WERI-Rb-1 (cell line): ENCODE measurements at regions not wholly inside any gene's neighbourhood (a gene's known extent, or its start where the extent isn't known, plus 50 kb on each side); places are given as distances from the start of the nearest gene placed in this dataset.

Experiments
- DNase-seq: peaks from one replicate; pipeline ENCODE4 v3.0.0-alpha.2; 2020
- H3K27ac ChIP-seq: fragments of 250-450 bp; sonication (Bioruptor Pico); 2 replicates; pipeline ENCODE4 v1.5.1; 2020; ENCODE audit warnings: mild to moderate bottlenecking, moderate library complexity
- H3K27me3 ChIP-seq: fragments of 250-450 bp; sonication (Bioruptor Pico); 2 replicates; pipeline ENCODE4 v1.5.1; 2021; ENCODE audit warnings: mild to moderate bottlenecking, low read depth, moderate library complexity; ENCODE audit not compliant: insufficient read depth, severe bottlenecking
- H3K36me3 ChIP-seq: fragments of 250-450 bp; sonication (Bioruptor Pico); 2 replicates; pipeline ENCODE4 v1.5.1; 2020; ENCODE audit warnings: mild to moderate bottlenecking, moderate library complexity
- H3K4me3 ChIP-seq: 2 replicates; pipeline ENCODE4 v1.5.1; 2011; ENCODE audit warnings: low read depth, mild to moderate bottlenecking, control low read depth, low read length
- H3K9me3 ChIP-seq: fragments of 250-450 bp; sonication (Bioruptor Pico); 2 replicates; pipeline ENCODE4 v1.5.1; 2021; ENCODE audit warnings: mild to moderate bottlenecking, moderate library complexity; ENCODE audit not compliant: severe bottlenecking
- TF ChIP-seq, protein P1 (sequence below): IDR thresholded peaks from 2 replicates; pipeline ENCODE4 v1.5.1; 2011; ENCODE audit warnings: low read depth, mild to moderate bottlenecking, control low read depth, inconsistent platforms, low read length

DNA sequence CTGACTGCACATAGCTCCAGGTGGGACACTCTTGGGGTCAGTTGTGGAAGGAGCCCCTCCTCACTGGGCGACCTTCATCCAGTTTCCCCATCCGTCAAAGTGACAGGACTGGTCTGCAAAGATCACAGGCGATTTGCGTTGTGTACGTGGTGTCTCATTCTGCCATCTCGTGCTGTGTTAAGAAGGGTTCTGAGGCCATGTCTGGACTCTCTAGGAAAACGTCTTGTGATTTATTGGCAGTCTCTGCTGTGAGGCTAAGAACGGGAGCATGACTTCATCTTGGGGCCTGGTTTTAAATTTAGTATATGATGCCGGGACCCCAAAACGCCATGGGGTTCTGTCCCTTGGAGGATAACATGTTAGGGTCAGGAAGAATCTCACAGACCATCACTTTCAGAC, 65.2 kb upstream of the CIBAR2 start:
- 0 out of 2 replicates have a peak overlapping the region, but pooled peaks have one; percentile 40 for H3K27ac ChIP-seq
- H3K4me3 ChIP-seq = no peak overlapping the region
- H3K27me3 ChIP-seq = no peaks in the 10 kb centered on the region
- no peak for DNase-seq
- peaks cover 21% of the 10 kb centered on the region for H3K36me3 ChIP-seq
- TF ChIP-seq, protein P1, sequence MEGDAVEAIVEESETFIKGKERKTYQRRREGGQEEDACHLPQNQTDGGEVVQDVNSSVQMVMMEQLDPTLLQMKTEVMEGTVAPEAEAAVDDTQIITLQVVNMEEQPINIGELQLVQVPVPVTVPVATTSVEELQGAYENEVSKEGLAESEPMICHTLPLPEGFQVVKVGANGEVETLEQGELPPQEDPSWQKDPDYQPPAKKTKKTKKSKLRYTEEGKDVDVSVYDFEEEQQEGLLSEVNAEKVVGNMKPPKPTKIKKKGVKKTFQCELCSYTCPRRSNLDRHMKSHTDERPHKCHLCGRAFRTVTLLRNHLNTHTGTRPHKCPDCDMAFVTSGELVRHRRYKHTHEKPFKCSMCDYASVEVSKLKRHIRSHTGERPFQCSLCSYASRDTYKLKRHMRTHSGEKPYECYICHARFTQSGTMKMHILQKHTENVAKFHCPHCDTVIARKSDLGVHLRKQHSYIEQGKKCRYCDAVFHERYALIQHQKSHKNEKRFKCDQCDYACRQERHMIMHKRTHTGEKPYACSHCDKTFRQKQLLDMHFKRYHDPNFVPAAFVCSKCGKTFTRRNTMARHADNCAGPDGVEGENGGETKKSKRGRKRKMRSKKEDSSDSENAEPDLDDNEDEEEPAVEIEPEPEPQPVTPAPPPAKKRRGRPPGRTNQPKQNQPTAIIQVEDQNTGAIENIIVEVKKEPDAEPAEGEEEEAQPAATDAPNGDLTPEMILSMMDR = no peak
- no peaks in the 10 kb centered on the region for H3K9me3 ChIP-seq

DNA sequence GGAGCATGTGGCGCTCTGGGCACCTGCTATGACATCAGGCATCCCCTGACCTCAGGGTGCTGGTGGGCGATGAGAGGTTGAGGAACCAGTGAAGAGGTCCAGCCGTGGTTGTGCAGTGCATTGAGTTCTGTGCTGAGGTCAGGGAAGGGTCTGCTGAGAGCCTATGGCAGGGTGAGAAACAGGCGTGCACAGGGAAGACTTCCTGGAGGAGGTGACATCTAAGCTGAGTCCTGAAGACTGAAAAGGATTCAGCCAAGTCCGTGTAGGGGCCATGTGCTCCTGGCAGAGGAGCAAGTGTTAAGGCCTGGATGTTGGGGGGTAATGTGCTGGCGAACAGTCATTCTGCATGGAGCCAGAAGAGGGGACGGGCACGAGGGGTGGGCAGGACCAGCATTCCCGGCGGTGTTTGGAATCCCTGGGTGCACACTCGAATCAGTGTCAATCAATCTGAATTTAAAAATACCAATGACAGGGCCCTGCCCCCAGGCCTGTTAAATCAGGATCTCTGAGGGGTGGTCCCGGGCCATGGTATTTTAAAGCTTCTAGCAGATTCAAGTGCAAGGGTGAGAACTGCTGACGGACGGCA, 65.8 kb upstream of the CIBAR2 start:
- no peak overlapping the region for H3K4me3 ChIP-seq
- no peak overlapping the region for H3K27ac ChIP-seq
- TF ChIP-seq, protein P1 = no peak
- peaks cover 22% of the 10 kb centered on the region for H3K36me3 ChIP-seq
- no peaks in the 10 kb centered on the region for H3K27me3 ChIP-seq
- H3K9me3 ChIP-seq = no peaks in the 10 kb centered on the region
- DNase-seq = no peak

DNA sequence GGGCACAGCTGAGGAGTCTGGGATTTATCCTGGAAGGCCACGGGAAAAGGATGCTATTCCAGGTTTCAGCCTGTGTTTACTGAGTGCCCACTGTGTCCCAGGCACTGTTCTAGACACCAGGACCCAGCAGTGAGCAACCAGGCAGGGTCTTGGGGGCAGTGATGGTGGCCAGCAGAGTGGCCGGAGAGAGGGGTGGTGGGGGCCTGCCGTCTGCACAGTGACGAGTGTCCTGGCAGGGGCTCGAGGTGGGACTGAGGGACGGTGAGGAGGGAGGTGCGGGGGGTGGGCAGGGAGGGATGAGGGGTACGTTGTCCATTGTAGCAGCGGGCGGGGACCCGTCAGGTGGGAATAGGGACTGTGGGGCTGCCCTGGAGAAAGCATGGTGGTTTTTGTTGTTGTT, 66.3 kb upstream of the CIBAR2 start:
- no peak for DNase-seq
- Histone ChIP-seq H3K4me3 (no peak overlapping the region), H3K9me3 (no peaks in the 10 kb centered on the region), H3K36me3 (peaks cover 22% of the 10 kb centered on the region), H3K27ac (no peak overlapping the region), H3K27me3 (no peaks in the 10 kb centered on the region)
- TF ChIP-seq, protein P1 = no peak

DNA sequence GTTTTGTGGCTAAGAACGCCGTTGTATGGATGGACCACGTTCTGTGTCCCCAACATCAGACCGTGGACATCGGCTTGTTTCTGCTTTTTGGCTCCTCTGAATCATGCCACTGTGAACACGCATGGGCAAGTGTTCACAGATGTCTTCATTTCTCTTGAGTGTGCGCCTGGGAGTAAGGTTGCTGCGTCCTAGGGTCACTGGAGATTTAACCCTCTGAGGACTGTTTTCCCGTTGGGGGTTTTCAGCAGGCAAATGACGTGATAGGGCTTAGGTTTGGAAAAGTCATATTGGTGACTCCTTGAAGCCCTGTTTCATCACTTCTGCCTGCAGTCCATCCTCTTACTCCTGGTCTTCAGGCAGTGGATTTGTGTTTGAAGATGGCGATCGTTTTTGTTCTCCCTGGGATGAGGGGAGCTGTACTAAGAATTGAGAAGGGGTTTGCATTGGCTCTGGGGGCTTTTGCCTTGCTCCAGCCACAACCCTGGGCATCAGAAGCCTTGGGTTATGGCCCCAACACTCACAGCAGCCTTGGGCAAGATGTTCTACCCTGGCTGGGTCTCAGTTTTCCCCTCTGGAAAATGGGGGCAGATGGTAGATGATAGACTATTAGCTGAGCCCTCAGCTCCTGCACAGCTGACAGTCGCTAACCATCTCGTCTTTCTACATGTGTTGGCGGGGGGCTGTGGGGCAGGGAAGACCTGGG, 67.2 kb upstream of the CIBAR2 start:
- H3K36me3 ChIP-seq = peaks cover 27% of the 10 kb centered on the region
- no peak overlapping the region for H3K4me3 ChIP-seq
- no peak for DNase-seq
- TF ChIP-seq, protein P1 = no peak
- H3K27ac ChIP-seq = no peak overlapping the region
- no peaks in the 10 kb centered on the region for H3K9me3 ChIP-seq
- H3K27me3 ChIP-seq = no peaks in the 10 kb centered on the region

DNA sequence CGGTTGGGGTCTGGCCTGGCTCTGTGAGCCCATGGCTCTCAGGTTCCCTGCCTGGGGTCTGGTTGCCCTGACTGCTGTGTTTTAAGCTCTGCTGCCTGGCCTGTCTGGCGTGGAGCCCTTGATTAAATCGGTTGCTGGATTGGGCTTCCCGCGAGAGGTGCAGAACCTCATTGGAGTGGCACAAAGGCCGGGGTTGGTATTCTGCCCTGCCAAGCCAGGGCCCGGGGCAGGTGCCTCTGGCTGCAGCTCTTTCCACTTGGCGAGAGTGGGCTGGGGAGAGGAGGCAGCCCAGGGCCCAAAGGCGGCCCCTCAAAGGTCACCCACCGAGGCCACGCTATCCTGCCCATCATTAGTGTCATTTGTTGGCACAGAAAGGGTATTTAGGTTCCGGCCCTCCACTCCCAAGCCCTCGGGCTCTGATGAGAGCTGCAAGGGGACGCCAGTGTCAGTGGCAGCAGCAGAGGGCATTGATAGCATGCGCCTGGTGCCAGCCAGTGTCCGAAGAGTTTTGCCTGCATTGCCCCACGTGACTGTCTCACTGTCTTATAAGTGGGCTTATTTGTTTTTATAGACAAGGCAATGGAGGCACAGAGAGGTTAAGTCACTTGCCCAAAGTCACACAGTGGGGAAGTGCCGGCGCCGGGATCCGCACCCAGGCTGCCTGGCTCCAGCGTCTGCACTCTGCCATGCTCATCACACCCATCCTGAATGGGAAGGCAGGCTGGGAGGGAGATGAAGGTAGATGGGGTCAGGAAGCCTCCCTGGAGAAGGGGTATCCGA, 68.0 kb upstream of the CIBAR2 start:
- H3K27me3 ChIP-seq = no peaks in the 10 kb centered on the region
- no peak overlapping the region for H3K4me3 ChIP-seq
- no peaks in the 10 kb centered on the region for H3K9me3 ChIP-seq
- H3K27ac ChIP-seq = no peak overlapping the region
- TF ChIP-seq, protein P1 = no peak
- no peak for DNase-seq
- H3K36me3 ChIP-seq = peaks cover 29% of the 10 kb centered on the region
